ENCODE measurements at regions not wholly inside any gene's neighbourhood (a gene's known extent, or its start where the extent isn't known, plus 50 kb on each side); places are given as distances from the start of the nearest gene placed in this dataset.

DNA sequence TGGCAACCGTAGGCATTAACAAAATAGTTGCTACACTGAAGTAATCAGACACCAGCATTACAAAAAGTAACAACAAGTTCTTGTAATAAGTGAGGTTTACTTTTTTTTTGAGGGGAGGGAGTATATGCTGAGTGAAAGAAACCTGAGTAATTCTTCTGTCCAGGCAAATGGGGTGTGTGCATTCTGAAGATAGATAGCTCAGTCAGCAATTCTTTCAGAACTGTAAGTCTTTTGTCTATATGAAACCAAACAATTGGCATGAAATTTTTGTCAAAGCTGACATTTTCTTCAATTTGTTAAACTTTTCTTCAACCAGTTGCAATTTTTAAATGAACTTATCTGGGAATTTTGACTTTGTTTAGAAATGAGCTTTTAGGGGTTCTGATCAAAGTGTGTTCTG lies 208.1 kb upstream of the THSD7B start:
- DNase-seq = no peak

- DNase-seq = no peak
Measured at GRCh38 chr2:136550181-136550580, 215.2 kb upstream of the THSD7B start.

- no peak for DNase-seq
Measured at GRCh38 chr2:136539355-136539754, 226.0 kb upstream of the THSD7B start.

GRCh38 chr2:136538489-136538888 lies 226.9 kb upstream of the THSD7B start:
- DNase-seq = no peak

- DNase-seq = no peak
Measured at GRCh38 chr2:136534811-136535210, 230.5 kb upstream of the THSD7B start.

GRCh38 chr2:136532171-136532570 lies 233.2 kb upstream of the THSD7B start:
- DNase-seq = no peak

- no peak for DNase-seq
Measured at GRCh38 chr2:136531731-136532130, 233.6 kb upstream of the THSD7B start.

DNA sequence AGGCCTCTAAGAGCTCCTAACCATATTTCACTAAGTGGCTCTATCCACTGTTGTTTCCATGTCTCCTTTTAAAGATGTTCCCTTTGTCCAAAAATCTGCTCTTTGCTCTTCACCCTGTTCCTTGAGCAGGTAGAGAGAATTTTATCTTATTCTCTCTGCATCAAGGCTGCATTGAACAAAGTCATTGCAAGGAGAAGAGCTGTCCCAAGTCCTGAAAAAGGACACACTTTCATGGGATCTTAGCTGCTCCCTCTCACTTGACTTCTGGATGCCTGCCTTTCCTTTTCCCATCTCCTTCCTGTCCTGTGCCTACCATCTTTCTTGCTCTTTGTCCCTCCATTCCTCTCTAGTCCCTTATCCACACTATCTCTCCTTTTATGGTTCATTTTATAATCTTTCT lies 235.2 kb upstream of the THSD7B start:
- no peak for DNase-seq

DNA sequence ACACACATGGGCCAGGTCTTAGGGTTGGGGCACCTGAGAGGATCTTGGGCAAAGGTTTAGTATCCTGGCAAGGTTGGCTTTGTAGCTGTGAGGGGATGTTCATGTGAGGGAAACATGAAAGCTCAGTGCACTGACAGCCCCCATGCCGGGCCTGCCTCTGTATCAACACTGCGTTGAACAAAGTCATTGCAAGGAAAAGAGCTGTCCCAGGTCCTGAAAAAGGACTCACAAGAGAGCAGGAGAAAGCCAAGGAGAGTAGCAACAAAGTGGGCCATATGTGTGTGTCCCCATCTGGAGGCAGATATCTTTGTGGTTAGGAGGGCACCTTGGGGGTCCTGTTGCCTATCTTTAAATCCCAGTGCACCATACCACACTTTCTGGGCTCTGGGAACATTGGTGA lies 237.8 kb upstream of the THSD7B start:
- DNase-seq = no peak

DNA sequence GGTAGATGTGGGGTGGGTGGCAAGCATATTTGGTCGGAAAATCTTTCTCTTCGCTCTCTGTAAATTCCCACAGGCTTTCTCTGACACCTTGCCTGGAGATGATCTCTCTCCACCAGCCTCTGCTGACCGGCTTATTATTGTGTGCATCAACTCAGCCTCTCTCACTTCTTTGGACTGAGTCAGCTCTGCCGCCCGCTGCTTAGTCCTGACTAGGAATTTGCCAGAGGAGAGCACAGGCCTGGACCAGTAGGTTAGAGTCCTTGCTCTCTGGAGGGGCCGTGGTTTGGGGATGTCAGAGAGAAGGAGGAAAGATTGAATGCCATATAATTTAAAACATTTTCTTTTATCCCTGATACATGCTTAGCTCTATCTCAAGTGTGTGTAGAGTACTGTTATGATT lies 242.6 kb upstream of the THSD7B start:
- DNase-seq = no peak

GRCh38 chr2:136517716-136518115 lies 247.6 kb upstream of the THSD7B start:
- DNase-seq = no peak

DNA sequence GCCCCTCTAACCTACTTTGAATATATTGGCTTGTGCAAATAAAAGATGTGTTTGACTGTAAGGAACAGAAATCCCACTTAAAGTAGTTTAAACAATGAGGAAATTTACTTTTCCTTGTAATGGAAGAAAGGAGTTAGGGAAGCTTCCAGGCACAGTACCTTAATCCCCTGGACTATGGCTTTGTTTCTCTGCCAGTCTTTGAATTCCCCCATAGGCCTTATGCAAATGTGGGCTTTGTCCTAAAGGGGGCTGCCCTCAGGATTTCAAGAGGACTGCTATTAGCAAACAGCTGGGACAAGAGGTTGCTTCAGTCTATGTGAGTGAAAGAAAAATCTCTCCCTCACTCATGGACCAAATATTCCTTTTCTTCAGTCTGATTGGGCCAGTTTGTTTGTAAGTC lies 255.1 kb upstream of the THSD7B start:
- DNase-seq = no peak

DNA sequence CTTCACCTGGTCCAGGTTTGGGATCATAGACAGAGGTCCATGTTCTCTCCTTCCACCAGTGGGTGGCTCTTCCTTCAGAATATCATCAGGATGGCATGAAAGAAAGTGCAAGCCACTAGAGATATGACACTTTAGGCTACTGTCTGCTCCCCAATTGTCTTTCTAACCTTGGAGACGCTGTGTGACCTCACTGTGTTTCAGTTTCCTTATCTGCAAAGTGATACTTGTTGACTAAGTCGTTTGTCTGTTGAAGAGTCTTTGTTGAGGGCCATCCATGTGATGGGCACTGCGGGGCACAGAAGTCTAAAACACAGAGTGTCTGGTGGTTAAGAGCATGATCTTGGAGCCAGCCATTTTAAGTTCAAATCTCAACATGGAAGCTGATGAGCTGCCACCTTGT lies 259.9 kb upstream of the THSD7B start:
- no peak for DNase-seq

- DNase-seq = no peak
Measured at GRCh38 chr2:136502660-136503059, 262.7 kb upstream of the THSD7B start.

DNA sequence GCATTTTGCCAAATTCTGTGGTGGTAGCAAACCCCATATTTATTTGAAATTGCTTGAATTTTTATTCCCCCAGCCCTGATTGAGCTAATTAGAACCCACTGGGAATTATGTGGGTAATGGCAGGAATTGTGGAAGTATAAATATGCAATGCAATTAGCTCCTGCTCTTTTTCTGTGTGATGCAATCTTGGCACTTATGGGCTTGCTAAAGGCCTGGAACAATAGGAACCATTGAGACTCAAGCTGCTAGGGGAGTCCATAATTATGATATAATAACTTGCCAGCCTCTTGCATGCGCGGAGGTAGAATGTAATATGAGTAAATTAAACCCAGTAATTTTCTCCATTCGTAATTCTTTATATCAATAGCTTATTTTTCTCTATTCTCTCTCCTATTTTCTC lies 267.6 kb upstream of the THSD7B start:
- DNase-seq = no peak

- no peak for DNase-seq
Measured at GRCh38 chr2:136496966-136497365, 268.4 kb upstream of the THSD7B start.

GRCh38 chr2:136495636-136496035 lies 269.7 kb upstream of the THSD7B start:
- DNase-seq = no peak

- no peak for DNase-seq
Measured at GRCh38 chr2:136492901-136493300, 272.4 kb upstream of the THSD7B start.

DNA sequence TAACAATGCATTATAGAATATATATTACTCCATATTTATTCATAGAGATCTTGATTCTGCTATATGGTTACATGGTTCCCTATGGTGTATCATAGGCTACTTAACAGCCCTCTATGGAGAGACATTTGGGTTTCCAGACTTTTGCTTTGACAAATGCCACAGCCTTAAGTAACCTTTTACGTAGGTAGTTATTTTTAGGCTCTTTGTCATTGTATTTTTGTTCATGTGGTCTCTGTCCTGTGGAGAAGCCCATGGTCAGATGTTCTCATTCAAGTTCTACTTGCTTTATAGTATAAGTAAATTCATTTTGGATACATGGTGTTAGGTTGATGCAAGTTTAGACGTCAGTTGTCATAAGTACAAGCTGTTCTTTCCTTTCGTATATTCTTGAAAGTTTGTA lies 275.2 kb upstream of the THSD7B start:
- DNase-seq = no peak

GRCh38 chr2:136487421-136487820 lies 277.9 kb upstream of the THSD7B start:
- DNase-seq = no peak

DNA sequence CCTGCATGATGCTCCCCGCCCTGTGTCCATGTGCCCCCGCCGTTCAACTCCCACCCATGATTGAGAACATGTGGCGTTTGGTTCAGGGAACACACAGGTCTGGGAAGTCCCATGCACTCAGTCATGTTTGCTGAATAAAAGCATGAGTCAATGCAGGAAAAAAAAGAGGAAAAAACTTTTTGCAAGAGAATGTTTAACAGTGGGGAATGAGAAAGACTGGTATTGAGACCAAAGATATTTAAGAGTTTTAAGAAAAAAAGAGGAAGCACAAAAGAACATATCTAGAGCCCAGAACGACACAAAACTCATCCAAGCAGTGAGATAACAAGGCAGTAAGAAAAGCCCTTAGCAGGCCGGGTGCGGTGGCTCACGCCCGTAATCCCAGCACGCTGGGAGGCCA lies 279.2 kb upstream of the THSD7B start:
- no peak for DNase-seq

DNA sequence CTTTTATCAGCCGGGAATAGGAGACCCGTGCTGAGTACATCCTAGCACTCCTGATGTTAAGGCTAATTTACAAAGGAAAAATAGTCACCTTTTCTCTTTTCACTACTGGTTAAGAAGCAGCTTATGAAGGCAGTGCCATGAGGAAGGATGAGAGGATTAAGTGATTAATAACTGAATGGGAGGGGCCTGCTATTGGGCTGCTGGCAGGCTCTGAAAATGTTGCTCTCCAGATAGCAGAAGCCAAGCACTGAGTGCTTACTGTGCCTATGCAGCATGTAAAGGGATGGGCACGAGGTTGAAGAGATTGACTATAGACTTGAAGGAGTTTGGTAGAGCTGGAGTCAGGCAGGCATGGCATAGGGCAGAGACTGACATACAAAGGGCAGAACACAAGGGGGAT lies 282.4 kb upstream of the THSD7B start:
- DNase-seq = no peak

GRCh38 chr2:136482006-136482405 lies 283.3 kb upstream of the THSD7B start:
- DNase-seq = no peak

DNA sequence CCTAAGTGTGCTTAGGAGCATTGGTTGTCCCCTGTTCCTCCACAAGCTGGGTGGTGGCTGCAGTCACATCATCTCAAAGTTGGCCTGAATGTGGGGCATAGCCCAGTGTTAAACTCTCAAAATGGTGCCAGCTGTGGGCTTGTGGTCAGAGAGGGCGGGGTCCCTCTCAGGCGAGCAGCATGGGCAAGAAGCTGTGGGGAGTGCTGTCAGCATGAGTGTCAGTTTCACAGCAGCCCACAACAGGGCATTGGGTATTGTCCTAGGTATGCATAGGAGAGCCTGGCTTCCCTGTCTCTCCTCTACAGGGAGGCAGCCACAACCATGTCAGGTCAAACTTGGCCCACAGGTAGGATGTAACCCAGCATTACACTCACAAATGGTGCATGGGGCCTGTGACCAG lies 285.6 kb upstream of the THSD7B start:
- no peak for DNase-seq

DNA sequence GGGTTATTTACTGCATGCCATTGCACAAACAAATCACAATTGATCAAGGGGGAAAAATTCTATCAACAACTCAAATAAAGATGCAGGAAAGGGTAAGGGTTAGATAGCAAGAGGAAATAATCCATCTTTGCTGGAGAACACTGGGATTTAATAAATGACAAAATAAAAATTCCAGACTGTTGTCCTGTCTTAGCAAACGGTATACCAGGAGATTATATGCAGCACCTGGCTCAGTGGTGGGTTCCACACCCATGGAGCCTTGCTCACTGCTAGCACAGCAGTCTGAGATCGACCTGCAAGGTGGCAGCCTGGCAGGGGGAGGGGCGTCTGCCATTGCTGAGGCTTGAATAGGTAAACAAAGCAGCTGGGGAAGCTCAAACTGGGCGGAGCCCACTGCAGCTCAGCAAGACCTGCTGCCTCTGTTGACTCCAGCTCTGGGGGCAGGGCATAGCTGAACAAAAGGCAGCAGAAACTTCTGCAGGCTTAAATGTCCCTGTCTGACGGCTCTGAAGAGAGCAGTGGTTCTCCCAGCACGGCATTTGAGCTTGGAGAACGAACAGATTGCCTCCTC lies 296.5 kb upstream of the THSD7B start:
- DNase-seq = no peak

- no peak for DNase-seq
Measured at GRCh38 chr2:136452528-136452927, 312.8 kb upstream of the THSD7B start.

All from effector CD4-positive, alpha-beta T cell (primary cell).